ENCODE measurements at regions not wholly inside any gene's neighbourhood (a gene's known extent, or its start where the extent isn't known, plus 50 kb on each side); places are given as distances from the start of the nearest gene placed in this dataset.

DNA sequence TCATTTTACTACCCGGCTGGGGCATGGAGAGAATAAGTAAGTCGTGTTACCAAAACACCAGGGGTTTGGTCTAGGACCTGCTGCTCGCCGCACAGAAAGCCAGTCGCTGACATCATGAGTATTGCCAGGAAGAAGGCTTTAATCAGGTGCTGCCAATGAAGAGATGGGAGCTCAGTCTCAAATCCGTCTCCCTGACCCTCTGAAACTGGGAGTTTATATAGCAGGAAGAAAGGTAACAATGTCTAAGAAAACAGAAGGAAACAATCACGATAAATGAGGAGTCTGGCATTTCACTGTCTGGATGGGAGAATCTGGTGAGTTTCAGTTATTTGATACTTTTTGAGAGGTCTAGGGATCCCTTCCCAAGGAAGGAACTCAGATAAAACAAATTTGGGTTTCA lies 437.9 kb upstream of the JARID2 start:
- TF ChIP-seq, protein P1, sequence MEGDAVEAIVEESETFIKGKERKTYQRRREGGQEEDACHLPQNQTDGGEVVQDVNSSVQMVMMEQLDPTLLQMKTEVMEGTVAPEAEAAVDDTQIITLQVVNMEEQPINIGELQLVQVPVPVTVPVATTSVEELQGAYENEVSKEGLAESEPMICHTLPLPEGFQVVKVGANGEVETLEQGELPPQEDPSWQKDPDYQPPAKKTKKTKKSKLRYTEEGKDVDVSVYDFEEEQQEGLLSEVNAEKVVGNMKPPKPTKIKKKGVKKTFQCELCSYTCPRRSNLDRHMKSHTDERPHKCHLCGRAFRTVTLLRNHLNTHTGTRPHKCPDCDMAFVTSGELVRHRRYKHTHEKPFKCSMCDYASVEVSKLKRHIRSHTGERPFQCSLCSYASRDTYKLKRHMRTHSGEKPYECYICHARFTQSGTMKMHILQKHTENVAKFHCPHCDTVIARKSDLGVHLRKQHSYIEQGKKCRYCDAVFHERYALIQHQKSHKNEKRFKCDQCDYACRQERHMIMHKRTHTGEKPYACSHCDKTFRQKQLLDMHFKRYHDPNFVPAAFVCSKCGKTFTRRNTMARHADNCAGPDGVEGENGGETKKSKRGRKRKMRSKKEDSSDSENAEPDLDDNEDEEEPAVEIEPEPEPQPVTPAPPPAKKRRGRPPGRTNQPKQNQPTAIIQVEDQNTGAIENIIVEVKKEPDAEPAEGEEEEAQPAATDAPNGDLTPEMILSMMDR (IDR thresholded peaks at IDR 0.05) = no peak
- TF ChIP-seq POLR2AphosphoS5 (IDR thresholded peaks at IDR 0.05; ENCODE audit: low read depth, low read length) (no peak), ELF1 (IDR thresholded peaks at IDR 0.05) (no peak), CHD2 (IDR thresholded peaks at IDR 0.05; ENCODE audit: low read length, partially characterized antibody) (no peak), FOSL2 (IDR thresholded peaks at IDR 0.05; ENCODE audit: borderline replicate concordance, low read depth) (no peak), EZH2phosphoT487 (IDR thresholded peaks at IDR 0.05; ENCODE audit: borderline replicate concordance, low read depth) (no peak), FOXM1 (IDR thresholded peaks at IDR 0.05; ENCODE audit: low read depth) (no peak), RAD21 (IDR thresholded peaks at IDR 0.05; ENCODE audit: low read length) (no peak), EP300 (IDR thresholded peaks at IDR 0.05; ENCODE audit: borderline replicate concordance in 1 of 2, low read depth in 1 of 2, low read length in 1 of 2) (no peak), SMC3 (IDR thresholded peaks at IDR 0.05; ENCODE audit: low read depth, low read length) (no peak), MXI1 (IDR thresholded peaks at IDR 0.05; ENCODE audit: low read depth, low read length) (no peak)
- TF ChIP-seq, protein P2, sequence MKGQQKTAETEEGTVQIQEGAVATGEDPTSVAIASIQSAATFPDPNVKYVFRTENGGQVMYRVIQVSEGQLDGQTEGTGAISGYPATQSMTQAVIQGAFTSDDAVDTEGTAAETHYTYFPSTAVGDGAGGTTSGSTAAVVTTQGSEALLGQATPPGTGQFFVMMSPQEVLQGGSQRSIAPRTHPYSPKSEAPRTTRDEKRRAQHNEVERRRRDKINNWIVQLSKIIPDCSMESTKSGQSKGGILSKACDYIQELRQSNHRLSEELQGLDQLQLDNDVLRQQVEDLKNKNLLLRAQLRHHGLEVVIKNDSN (IDR thresholded peaks at IDR 0.05; ENCODE audit: borderline replicate concordance, low read depth) = no peak
- TF ChIP-seq, protein P3, sequence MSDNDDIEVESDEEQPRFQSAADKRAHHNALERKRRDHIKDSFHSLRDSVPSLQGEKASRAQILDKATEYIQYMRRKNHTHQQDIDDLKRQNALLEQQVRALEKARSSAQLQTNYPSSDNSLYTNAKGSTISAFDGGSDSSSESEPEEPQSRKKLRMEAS (IDR thresholded peaks at IDR 0.05; ENCODE audit: low read depth) = no peak

Measured in SK-N-SH (cell line).